HepG2 (cell line): ENCODE measurements at regions not wholly inside any gene's neighbourhood (a gene's known extent, or its start where the extent isn't known, plus 50 kb on each side); places are given as distances from the start of the nearest gene placed in this dataset.

Experiments
- ATAC-seq: fragments of 200-7000 bp; cut with Tn5 transposase; 3 replicates; pipeline ENCODE4 v1.9.1; 2020; ENCODE audit warnings: mild to moderate bottlenecking, moderate library complexity
- BruUV-seq: library from RNA; stranded (reverse); fragments of 400-500 nt; replicated peaks from 2 replicates; lab custom pipeline; 2021; lab: Mats Ljungman, UMichigan
- CTCF ChIA-PET: fragments of 300-600 bp; formaldehyde crosslinking; extraction: SDS; loops from one replicate; lab custom pipeline; 2021; ENCODE audit warnings: low total read pairs, inconsistent platforms, low intra/inter-chr PET ratio; lab: Yijun Ruan, JAX
- POLR2A ChIA-PET: fragments of 350-600 bp; sonication (Branson Sonifier 250); formaldehyde crosslinking; loops from one replicate; lab custom pipeline; 2020; ENCODE audit warnings: antibody characterized with exemption, inconsistent platforms; lab: Yijun Ruan, JAX
- DNase-seq: peaks from one replicate; pipeline ENCODE4 v3.0.0-alpha.2; 2015; ENCODE audit warnings: low spot score
- FAIRE-seq: peaks from 3 replicates; lab custom pipeline; 2011; peaks lifted over from hg19 to GRCh38; lab: Jason Lieb, UNC
- H2AFZ ChIP-seq: one replicate; pipeline ENCODE4 v1.6.1; 2011; ENCODE audit warnings: low read length, inconsistent platforms
- H3K27ac ChIP-seq: fragments of 300-600 bp; 3 replicates; pipeline ENCODE4 v1.8.0; 2011; ENCODE audit warnings: mixed run types, mild to moderate bottlenecking, mixed read lengths, low read length, inconsistent platforms; ENCODE audit not compliant: insufficient read depth; ENCODE audit errors: extremely low read length
- H3K27me3 ChIP-seq, 2 experiments: fragments of 200-600 bp in 1 of 2; 2 replicates in 1 of 2; 3 replicates in 1 of 2; pipeline versions ENCODE4 v1.6.0 to v1.8.0; 2011; ENCODE audit warnings: low read length in 2 of 2, mild to moderate bottlenecking in 2 of 2, moderate library complexity in 2 of 2, inconsistent platforms in 1 of 2; ENCODE audit not compliant: insufficient read depth in 2 of 2, control insufficient read depth in 1 of 2
- H3K36me3 ChIP-seq, 2 experiments: fragments of 200-600 bp in 1 of 2; replicated peaks in 1 of 2; 2 replicates in 1 of 2; 3 replicates in 1 of 2; pipeline versions ENCODE4 v1.5.1 to v1.8.0; 2011; ENCODE audit warnings: low read length in 2 of 2, inconsistent platforms in 1 of 2; ENCODE audit not compliant: insufficient read depth in 2 of 2, control insufficient read depth in 1 of 2
- H3K4me1 ChIP-seq: 2 replicates; pipeline ENCODE4 v1.5.1; 2012; ENCODE audit warnings: low read length, inconsistent platforms; ENCODE audit not compliant: insufficient read depth
- H3K4me2 ChIP-seq: 2 replicates; pipeline ENCODE4 v1.6.0; 2011; ENCODE audit warnings: low read depth, low read length, inconsistent platforms
- H3K4me3 ChIP-seq, 3 experiments: fragments of 200-600 bp in 1 of 3; sonication (generic), shearing (Covaris generic) in 1 of 3; replicated peaks in 1 of 3; 2 replicates each; pipeline ENCODE4 v1.5.1; 2011 to 2016; ENCODE audit warnings: low read length in 3 of 3, inconsistent platforms in 2 of 3, low read depth in 2 of 3, mild to moderate bottlenecking in 2 of 3, control low read depth in 1 of 3, mixed read lengths in 1 of 3; ENCODE audit not compliant: insufficient read depth in 1 of 3
- H3K79me2 ChIP-seq: one replicate; pipeline ENCODE4 v1.6.1; 2011; ENCODE audit warnings: low read length, inconsistent platforms; ENCODE audit not compliant: insufficient read depth
- H3K9ac ChIP-seq: 2 replicates; pipeline ENCODE4 v1.6.0; 2011; ENCODE audit warnings: mild to moderate bottlenecking, low read depth, low read length, inconsistent platforms; ENCODE audit not compliant: insufficient read depth
- H3K9me3 ChIP-seq: 2 replicates; pipeline ENCODE4 v1.5.1; 2012; ENCODE audit warnings: mild to moderate bottlenecking, low read length
- H4K20me1 ChIP-seq: 2 replicates; pipeline ENCODE4 v1.6.0; 2011; ENCODE audit warnings: inconsistent platforms, mild to moderate bottlenecking, low read length, moderate library complexity; ENCODE audit not compliant: insufficient read depth
- CREB1 ChIP-seq, 2 experiments: fragments of 450-650 bp in 1 of 2; IDR thresholded peaks; 2 replicates each; pipeline ENCODE4 v1.6.1; 2016 to 2017; ENCODE audit warnings: control low read depth in 1 of 2, mild to moderate bottlenecking in 1 of 2, missing compliant biosample characterization in 1 of 2, missing genetic modification characterization in 1 of 2
- IKZF4 ChIP-seq: sonication (generic); formaldehyde crosslinking; IDR thresholded peaks from 2 replicates; pipeline ENCODE4 v1.5.1; 2020; ENCODE audit warnings: borderline replicate concordance, mild to moderate bottlenecking, low read depth, missing genetic modification reagents; ENCODE audit errors: not compliant biosample characterization
- MIER3 ChIP-seq: IDR thresholded peaks from 2 replicates; pipeline ENCODE4 v1.6.1; 2016; ENCODE audit warnings: missing compliant biosample characterization, borderline replicate concordance
- NFKBIZ ChIP-seq: IDR thresholded peaks from 2 replicates; pipeline ENCODE4 v1.6.1; 2018; ENCODE audit warnings: missing genetic modification reagents, missing compliant biosample characterization
- SP1 ChIP-seq, 2 experiments: fragments of 450-650 bp in 1 of 2; sonication (generic) in 1 of 2; formaldehyde crosslinking in 1 of 2; IDR thresholded peaks; 2 replicates each; pipeline versions ENCODE4 v1.4.0 to v1.6.1; 2016 to 2020; ENCODE audit warnings: missing genetic modification reagents in 1 of 2
- ZNF12 ChIP-seq: sonication (generic); formaldehyde crosslinking; IDR thresholded peaks from 2 replicates; pipeline ENCODE4 v1.5.0; 2020; ENCODE audit warnings: missing genetic modification reagents
- ZNF24 ChIP-seq: fragments of 450-650 bp; IDR thresholded peaks from 2 replicates; pipeline ENCODE4 v1.6.1; 2017; ENCODE audit warnings: antibody characterized with exemption, mild to moderate bottlenecking
- ZNF670 ChIP-seq: sonication (generic); formaldehyde crosslinking; IDR thresholded peaks from 2 replicates; pipeline ENCODE4 v1.8.0; 2022; ENCODE audit warnings: mild to moderate bottlenecking, missing genetic modification reagents, borderline replicate concordance
- WGBS: methylation state at CpG from one replicate; pipeline ENCODE4 v1.1.6; 2017; ENCODE audit warnings: low lambda C conversion rate; 5-methylcytosine and 5-hydroxymethylcytosine counted together
- in situ Hi-C: cut with HindIII; loops from 2 replicates; pipeline ENCODE4 v1.10.0; 2017; ENCODE audit warnings: low pct_unique_long_range_greater_than_20kb; ENCODE audit not compliant: extremely low pct_ligation_motif_present
- intact Hi-C: fragments of 100-400 bp; cut with micrococcal nuclease; formaldehyde crosslinking; loops from one replicate; pipeline ENCODE4 v1.10.0; 2022; ENCODE audit not compliant: unreplicated experiment
- TF ChIP-seq, protein P1 (sequence below): sonication (generic); formaldehyde crosslinking; IDR thresholded peaks from 2 replicates; pipeline ENCODE4 v1.8.1; 2023; ENCODE audit warnings: mild to moderate bottlenecking, inconsistent platforms, moderate library complexity, missing genetic modification reagents, borderline replicate concordance
- TF ChIP-seq, protein P2 (sequence below), 2 experiments: fragments of 450-650 bp in 1 of 2; sonication (generic) in 1 of 2; formaldehyde crosslinking; IDR thresholded peaks; 2 replicates each; pipeline versions ENCODE4 v1.5.0 to v1.8.0; 2020 to 2022; ENCODE audit warnings: mild to moderate bottlenecking in 1 of 2, missing genetic modification reagents in 1 of 2

GRCh38 chr1:84743896-84744295 is 53.6 kb upstream of the SSX2IP start (continued):
- TF ChIP-seq, protein P1, sequence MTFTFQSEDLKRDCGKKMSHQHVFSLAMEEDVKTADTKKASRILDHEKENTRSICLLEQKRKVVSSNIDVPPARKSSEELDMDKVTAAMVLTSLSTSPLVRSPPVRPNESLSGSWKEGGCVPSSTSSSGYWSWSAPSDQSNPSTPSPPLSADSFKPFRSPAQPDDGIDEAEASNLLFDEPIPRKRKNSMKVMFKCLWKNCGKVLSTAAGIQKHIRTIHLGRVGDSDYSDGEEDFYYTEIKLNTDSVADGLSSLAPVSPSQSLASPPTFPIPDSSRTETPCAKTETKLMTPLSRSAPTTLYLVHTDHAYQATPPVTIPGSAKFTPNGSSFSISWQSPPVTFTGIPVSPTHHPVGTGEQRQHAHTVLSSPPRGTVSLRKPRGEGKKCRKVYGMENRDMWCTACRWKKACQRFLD (CRISPR knock-in tag), result no peak
- TF ChIP-seq IKZF4 (CRISPR knock-in tag) (no peak), MIER3 (CRISPR knock-in tag) (no peak), ZNF670 (no peak), CREB1 (IDR thresholded peaks at IDR 0.05) (no peak), CREB1 (CRISPR knock-in tag; IDR thresholded peaks at IDR 0.05) (no peak)

DNA sequence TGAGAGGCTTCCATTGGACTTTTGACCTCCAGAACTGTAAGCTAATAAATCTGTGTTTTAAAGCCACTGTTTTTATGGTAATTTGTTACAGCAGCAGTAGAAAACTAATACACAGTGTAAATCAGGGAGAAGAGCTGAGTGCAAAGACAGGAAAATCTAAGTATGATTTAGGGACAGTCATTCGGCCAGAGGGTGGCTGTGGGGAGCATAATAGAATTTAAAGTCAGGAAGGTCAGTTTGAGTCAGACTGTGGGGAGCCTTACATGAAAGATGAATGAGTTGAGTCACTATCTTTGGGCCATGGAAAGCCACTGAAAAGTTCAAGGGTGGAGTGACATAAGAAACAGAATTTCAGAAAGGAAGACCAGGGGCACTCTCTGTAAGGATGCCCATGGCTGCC is 52.4 kb upstream of the SSX2IP start:
- no peak for ATAC-seq
- in situ Hi-C loops (no loop called here), intact Hi-C loops (no loop called here)

More for the DNA sequence above, 52.4 kb upstream of the SSX2IP start:
- Histone ChIP-seq H3K9ac (no peak overlapping the region), H3K4me2 (no peak overlapping the region), H3K4me3 (no peak overlapping the region), H3K36me3 (no peaks in the 10 kb centered on the region), H4K20me1 (no peaks in the 10 kb centered on the region), H3K79me2 (no peaks in the 10 kb centered on the region), H3K9me3 (no peaks in the 10 kb centered on the region), H3K4me1 (no peaks in the 10 kb centered on the region; the same call in 1 of the 2 replicates), H3K27me3 (no peaks in the 10 kb centered on the region; a peak in 1 of 5 replicates), H3K27ac (no peak overlapping the region), H2AFZ (no peak overlapping the region)
- CTCF ChIA-PET, result no interaction called here
- FAIRE-seq (no peak), DNase-seq (no peak)
- POLR2A ChIA-PET, result no interaction called here
- 0% methylated on average over 1 of the region's 1 CpG for WGBS
- TF ChIP-seq, protein P2, sequence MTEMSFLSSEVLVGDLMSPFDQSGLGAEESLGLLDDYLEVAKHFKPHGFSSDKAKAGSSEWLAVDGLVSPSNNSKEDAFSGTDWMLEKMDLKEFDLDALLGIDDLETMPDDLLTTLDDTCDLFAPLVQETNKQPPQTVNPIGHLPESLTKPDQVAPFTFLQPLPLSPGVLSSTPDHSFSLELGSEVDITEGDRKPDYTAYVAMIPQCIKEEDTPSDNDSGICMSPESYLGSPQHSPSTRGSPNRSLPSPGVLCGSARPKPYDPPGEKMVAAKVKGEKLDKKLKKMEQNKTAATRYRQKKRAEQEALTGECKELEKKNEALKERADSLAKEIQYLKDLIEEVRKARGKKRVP (CRISPR knock-in tag; IDR thresholded peaks at IDR 0.05), result no peak
- TF ChIP-seq ZNF12 (CRISPR knock-in tag) (peak; percentile 86), ZNF24 (no peak), NFKBIZ (CRISPR knock-in tag) (no peak), SP1 (IDR thresholded peaks at IDR 0.05) (no peak), SP1 (CRISPR knock-in tag; IDR thresholded peaks at IDR 0.05) (no peak)
- no TSS peak for BruUV-seq
